Astrocyte of the spinal cord (primary cell): ENCODE measurements at regions not wholly inside any gene's neighbourhood (a gene's known extent, or its start where the extent isn't known, plus 50 kb on each side); places are given as distances from the start of the nearest gene placed in this dataset.
"Not testable (repeated sequence)": the region's sequence is repeated elsewhere in the genome, so short reads cannot be mapped to it uniquely, and the experiment has no call there.

Source experiments
- DNase-seq: peaks from one replicate; pipeline ENCODE4 v3.0.0; 2011; ENCODE audit warnings: low read depth, low spot score
- H3K4me3 ChIP-seq: 2 replicates; pipeline ENCODE4 v1.5.1; 2011; ENCODE audit warnings: low read depth, mild to moderate bottlenecking, low read length, moderate library complexity
- in situ Hi-C: cut with HindIII; loops from 2 replicates; pipeline ENCODE4 v1.10.0; 2017; ENCODE audit warnings: low sequenced_read_pairs
- TF ChIP-seq, protein P1 (sequence below): IDR thresholded peaks from 2 replicates; pipeline ENCODE4 v1.5.1; 2012; ENCODE audit warnings: low read depth, mild to moderate bottlenecking, low read length, inconsistent platforms

DNA sequence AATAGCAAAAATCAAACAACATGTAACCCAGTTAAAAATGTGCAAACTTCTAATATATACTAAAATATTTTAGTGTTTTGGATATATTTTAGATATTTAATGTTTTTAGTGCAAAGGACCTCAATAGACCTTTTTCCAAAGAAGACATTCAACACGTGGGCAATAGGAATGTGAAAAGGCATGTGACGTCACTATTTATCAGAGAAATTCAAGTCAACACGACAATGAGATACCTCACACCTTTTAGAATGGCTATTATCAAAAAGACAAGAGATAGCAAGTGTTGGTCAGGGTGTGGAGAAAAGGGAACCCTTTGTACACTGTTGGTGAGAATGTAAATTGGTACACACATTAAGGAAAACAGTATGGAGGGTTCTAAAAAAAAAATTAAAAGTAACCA is 115.6 kb upstream of the FAM47B start:
- no peak overlapping the region for H3K4me3 ChIP-seq
- TF ChIP-seq, protein P1, sequence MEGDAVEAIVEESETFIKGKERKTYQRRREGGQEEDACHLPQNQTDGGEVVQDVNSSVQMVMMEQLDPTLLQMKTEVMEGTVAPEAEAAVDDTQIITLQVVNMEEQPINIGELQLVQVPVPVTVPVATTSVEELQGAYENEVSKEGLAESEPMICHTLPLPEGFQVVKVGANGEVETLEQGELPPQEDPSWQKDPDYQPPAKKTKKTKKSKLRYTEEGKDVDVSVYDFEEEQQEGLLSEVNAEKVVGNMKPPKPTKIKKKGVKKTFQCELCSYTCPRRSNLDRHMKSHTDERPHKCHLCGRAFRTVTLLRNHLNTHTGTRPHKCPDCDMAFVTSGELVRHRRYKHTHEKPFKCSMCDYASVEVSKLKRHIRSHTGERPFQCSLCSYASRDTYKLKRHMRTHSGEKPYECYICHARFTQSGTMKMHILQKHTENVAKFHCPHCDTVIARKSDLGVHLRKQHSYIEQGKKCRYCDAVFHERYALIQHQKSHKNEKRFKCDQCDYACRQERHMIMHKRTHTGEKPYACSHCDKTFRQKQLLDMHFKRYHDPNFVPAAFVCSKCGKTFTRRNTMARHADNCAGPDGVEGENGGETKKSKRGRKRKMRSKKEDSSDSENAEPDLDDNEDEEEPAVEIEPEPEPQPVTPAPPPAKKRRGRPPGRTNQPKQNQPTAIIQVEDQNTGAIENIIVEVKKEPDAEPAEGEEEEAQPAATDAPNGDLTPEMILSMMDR, result no peak
- in situ Hi-C loops, result no loop called here
- DNase-seq, result no peak

DNA sequence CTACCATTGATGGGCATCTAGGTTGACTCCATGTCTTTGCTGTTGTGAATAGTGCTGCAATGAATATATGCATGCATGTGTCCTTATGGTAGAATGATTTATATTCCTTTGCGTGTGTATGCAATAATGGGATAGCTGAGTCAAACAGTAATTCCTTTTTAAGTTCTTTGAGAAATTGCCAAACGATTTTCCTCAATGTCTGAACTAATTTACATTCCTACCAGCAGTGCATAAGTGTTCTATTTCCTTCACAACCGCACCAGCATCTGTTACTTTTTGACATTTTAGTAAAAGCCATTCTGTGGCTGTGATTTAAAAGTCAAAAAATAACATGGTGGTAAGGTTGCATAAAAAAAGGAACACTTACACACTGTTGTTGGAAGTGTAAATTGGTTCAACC is 103.1 kb upstream of the FAM47B start:
- H3K4me3 ChIP-seq, result no peak overlapping the region
- DNase-seq, result no peak
- TF ChIP-seq, protein P1, result no peak
- in situ Hi-C loops, result no loop called here

DNA sequence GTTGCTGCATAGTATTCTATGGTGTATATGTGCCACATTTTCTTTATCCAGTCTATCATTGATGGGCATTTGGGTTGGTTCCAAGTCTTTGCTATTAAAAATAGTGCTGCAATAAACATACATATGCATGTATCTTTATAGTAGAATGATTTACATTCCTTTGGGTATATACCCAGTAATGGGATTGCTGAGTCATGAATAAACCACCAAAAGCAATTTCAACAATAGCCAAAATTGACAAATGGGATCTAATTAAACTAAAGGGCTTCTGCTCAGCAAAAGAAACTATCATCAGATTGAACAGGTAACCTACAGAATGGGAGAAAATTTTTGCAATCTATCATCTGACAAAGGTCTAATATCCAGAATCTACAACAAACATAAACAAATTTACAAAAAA is 101.4 kb upstream of the FAM47B start:
- in situ Hi-C loops, DNase-seq, H3K4me3 ChIP-seq: not testable (repeated sequence)

DNA sequence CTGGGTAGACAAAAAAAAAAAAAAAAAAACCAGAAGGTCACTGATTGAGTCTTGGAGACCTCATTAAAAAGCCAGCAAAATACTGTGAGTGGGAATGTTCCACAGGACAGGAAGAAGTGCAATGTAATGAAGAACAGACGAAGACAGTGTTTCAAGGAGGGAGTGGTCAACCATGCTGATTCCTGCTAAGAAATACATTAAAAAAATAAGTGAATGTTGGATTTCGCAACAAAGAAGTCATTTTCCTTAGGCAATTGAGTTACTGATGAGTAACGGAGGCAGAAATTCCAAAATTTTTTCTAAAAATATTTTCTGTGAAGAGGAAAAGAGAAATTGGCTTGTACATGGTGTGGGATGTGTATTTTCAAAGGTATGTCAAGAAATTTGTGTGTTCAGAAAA is 94.3 kb upstream of the FAM47B start:
- DNase-seq, result peak; percentile 13
- H3K4me3 ChIP-seq, result no peak overlapping the region
- in situ Hi-C loops, result no loop called here
- TF ChIP-seq, protein P1, result no peak

DNA sequence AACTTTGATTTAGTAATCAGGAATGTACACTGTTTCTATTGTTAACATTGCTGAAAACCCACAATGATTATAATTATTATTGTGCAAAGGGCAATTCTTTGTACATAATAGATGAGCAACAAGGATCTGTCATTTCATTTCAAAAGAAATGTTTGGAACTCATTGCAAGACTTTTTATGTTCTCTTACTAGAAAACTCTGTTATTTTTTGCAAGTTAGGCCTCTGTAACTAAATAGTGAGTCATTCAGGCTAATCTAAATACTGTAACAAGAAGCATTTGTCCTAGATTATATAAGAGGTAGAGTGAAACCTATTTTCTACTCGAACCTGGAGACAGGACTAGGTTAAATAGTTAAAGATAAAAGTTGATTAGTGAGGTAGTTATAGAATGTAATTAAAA is 93.2 kb upstream of the FAM47B start:
- peak; percentile 37 for DNase-seq
- in situ Hi-C loops, result no loop called here
- H3K4me3 ChIP-seq, result no peak overlapping the region
- TF ChIP-seq, protein P1, result no peak

DNA sequence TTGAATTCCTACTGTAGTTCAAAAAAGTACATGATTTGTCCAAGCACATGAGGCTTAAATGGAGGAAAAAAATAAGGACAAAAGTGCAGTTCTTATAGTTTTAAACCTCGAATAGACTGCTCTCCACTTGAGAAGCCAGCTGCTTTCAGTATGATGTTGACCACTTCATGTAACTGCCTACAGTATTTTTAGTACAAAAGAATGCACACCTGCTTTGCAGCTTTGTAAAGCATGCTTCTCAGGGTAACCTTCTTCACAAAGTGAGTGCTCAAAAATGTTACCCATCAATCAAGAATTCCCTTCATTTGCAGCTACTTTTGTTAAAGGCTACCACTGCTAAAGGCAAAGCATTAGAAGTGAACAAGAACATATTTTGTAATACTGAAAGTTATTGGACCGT is 83.4 kb upstream of the FAM47B start:
- no peak for DNase-seq
- in situ Hi-C loops, result no loop called here
- TF ChIP-seq, protein P1, result no peak
- H3K4me3 ChIP-seq, result no peak overlapping the region

DNA sequence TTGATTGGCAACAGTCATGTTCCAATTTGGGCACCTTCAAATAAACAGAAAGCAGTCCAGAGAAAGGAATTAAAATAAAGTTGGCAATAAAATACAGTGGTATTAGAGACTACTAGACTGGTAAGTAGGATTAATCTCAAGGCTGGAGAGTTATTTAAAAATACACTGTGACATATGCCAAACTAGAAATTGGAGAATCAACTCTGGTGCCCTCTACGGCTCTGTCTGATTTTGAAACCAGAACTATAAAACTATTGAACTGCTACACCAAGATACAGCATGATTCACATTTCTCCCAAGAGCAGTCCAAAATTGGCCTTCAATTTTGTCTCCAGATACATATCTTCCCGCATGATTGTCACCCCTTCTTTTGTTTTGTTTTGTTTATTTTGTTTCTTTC is 78.7 kb upstream of the FAM47B start:
- TF ChIP-seq, protein P1, result no peak
- DNase-seq, result no peak
- no peak overlapping the region for H3K4me3 ChIP-seq
- in situ Hi-C loops, result no loop called here
